Endothelial cell of umbilical vein (primary cell): ENCODE measurements at regions not wholly inside any gene's neighbourhood (a gene's known extent, or its start where the extent isn't known, plus 50 kb on each side); places are given as distances from the start of the nearest gene placed in this dataset.

Experiments
- BruUV-seq: library from RNA; stranded (reverse); fragments of 400-500 nt; replicated peaks from 2 replicates; lab custom pipeline; 2021; lab: Mats Ljungman, UMichigan
- CTCF ChIA-PET: fragments of 300-600, 350-600 bp; sonication (Branson Sonifier 250); formaldehyde crosslinking; loops from one replicate; lab custom pipeline; 2021; ENCODE audit warnings: antibody characterized with exemption, inconsistent platforms; lab: Charles Lee
- POLR2A ChIA-PET: fragments of 300-600, 350-600 bp; sonication (Branson Sonifier 250); formaldehyde crosslinking; loops from one replicate; lab custom pipeline; 2021; ENCODE audit warnings: antibody characterized with exemption, inconsistent platforms; lab: Charles Lee
- DNase-seq: peaks from one replicate; pipeline ENCODE4 v3.0.0-alpha.2; 2011; ENCODE audit warnings: low read depth, low spot score
- FAIRE-seq: peaks from 2 replicates; lab custom pipeline; 2011; peaks lifted over from hg19 to GRCh38; lab: Jason Lieb, UNC
- H2AFZ ChIP-seq: 2 replicates; pipeline ENCODE4 v1.6.0; 2012; ENCODE audit warnings: low read depth, low read length, control low read depth, inconsistent platforms
- H3K27ac ChIP-seq: 2 replicates; pipeline ENCODE4 v1.5.1; 2011; ENCODE audit warnings: low read depth, mild to moderate bottlenecking, control low read depth, low read length, moderate library complexity; ENCODE audit not compliant: insufficient read depth
- H3K27me3 ChIP-seq, 2 experiments: 2 replicates each; pipeline versions ENCODE4 v1.6.0 to v1.6.1; 2011; ENCODE audit warnings: low read length in 2 of 2, mixed read lengths in 1 of 2; ENCODE audit not compliant: control insufficient read depth in 2 of 2, insufficient read depth in 2 of 2
- H3K36me3 ChIP-seq, 2 experiments: 2 replicates in 1 of 2; 3 replicates in 1 of 2; pipeline ENCODE4 v1.5.1; 2011; ENCODE audit warnings: low read length in 2 of 2, mild to moderate bottlenecking in 1 of 2, moderate library complexity in 1 of 2; ENCODE audit not compliant: control insufficient read depth in 2 of 2, insufficient read depth in 2 of 2; ENCODE audit errors: extremely low read depth in 1 of 2
- H3K4me1 ChIP-seq: 3 replicates; pipeline ENCODE4 v1.5.1; 2011; ENCODE audit warnings: mild to moderate bottlenecking, low read length; ENCODE audit not compliant: control insufficient read depth, insufficient read depth; ENCODE audit errors: extremely low read depth
- H3K4me2 ChIP-seq: 2 replicates; pipeline ENCODE4 v1.6.1; 2011; ENCODE audit warnings: low read length, control low read depth, mixed read lengths; ENCODE audit not compliant: insufficient read depth
- H3K4me3 ChIP-seq, 3 experiments: fragments of 200-600 bp in 1 of 3; sonication (generic), shearing (Covaris generic) in 1 of 3; replicated peaks in 1 of 3; 2 replicates each; pipeline ENCODE4 v1.5.1; 2011 to 2016; ENCODE audit warnings: control low read depth in 3 of 3, low read length in 3 of 3, mild to moderate bottlenecking in 2 of 3, inconsistent platforms in 1 of 3, low read depth in 1 of 3, moderate library complexity in 1 of 3; ENCODE audit not compliant: insufficient read depth in 1 of 3
- H3K79me2 ChIP-seq: 2 replicates; pipeline ENCODE4 v1.6.0; 2012; ENCODE audit warnings: low read length, inconsistent platforms; ENCODE audit not compliant: control insufficient read depth, insufficient read depth
- H3K9ac ChIP-seq: replicated peaks from 2 replicates; pipeline ENCODE3; 2011; ENCODE audit warnings: low read length, control low read depth; ENCODE audit not compliant: insufficient read depth; ENCODE audit errors: extremely low read depth
- H3K9me1 ChIP-seq: replicated peaks from 3 replicates; pipeline ENCODE4 v1.6.0; 2011; ENCODE audit warnings: mild to moderate bottlenecking, low read length; ENCODE audit not compliant: control insufficient read depth, insufficient read depth; ENCODE audit errors: extremely low read depth
- H3K9me3 ChIP-seq: replicated peaks from 2 replicates; pipeline ENCODE4 v1.5.1; 2012; ENCODE audit warnings: low read length, inconsistent platforms; ENCODE audit not compliant: control insufficient read depth, insufficient read depth
- H4K20me1 ChIP-seq: replicated peaks from 2 replicates; pipeline ENCODE3; 2011; ENCODE audit warnings: mild to moderate bottlenecking, low read length; ENCODE audit not compliant: control insufficient read depth, insufficient read depth; ENCODE audit errors: extremely low read depth
- EZH2 ChIP-seq: IDR thresholded peaks from 2 replicates; pipeline ENCODE4 v1.6.1; 2012; ENCODE audit warnings: borderline replicate concordance, low read depth, mild to moderate bottlenecking, moderate library complexity, low read length, inconsistent platforms; ENCODE audit not compliant: severe bottlenecking
- FOS ChIP-seq: IDR thresholded peaks from 2 replicates; pipeline ENCODE4 v1.6.1; 2011; ENCODE audit warnings: mild to moderate bottlenecking, low read length, moderate library complexity, borderline replicate concordance; ENCODE audit not compliant: insufficient read depth
- GATA2 ChIP-seq: IDR thresholded peaks from 2 replicates; pipeline ENCODE4 v1.7.0; 2011; ENCODE audit warnings: low read depth, mild to moderate bottlenecking, moderate library complexity, mixed read lengths, low read length; ENCODE audit not compliant: insufficient read length, insufficient read depth
- JUN ChIP-seq: IDR thresholded peaks from 2 replicates; pipeline ENCODE4 v1.6.1; 2011; ENCODE audit warnings: borderline replicate concordance, low read depth; ENCODE audit not compliant: insufficient read length, insufficient read depth
- MYC ChIP-seq: IDR thresholded peaks from one replicate; pipeline ENCODE4 v1.6.1; 2011; ENCODE audit warnings: mild to moderate bottlenecking, low read depth, low read length
- POLR2A ChIP-seq: IDR thresholded peaks from 2 replicates; pipeline ENCODE4 v1.6.1; 2012; ENCODE audit warnings: low read depth, mild to moderate bottlenecking, control low read depth, low read length
- POLR2AphosphoS5 ChIP-seq: IDR thresholded peaks from 2 replicates; pipeline ENCODE4 v1.6.1; 2012; ENCODE audit warnings: low read depth, mild to moderate bottlenecking, control low read depth, low read length, moderate library complexity; ENCODE audit not compliant: insufficient read depth
- dilution Hi-C: fragments of 300-500 bp; cut with MboI; formaldehyde crosslinking; loops from one replicate; pipeline ENCODE4 v1.15.0; 2019; ENCODE audit warnings: low sequenced_read_pairs; ENCODE audit not compliant: extremely low pct_ligation_motif_present
- intact Hi-C: fragments of 100-400 bp; cut with micrococcal nuclease; formaldehyde crosslinking; loops from one replicate; pipeline ENCODE4 v1.10.0; 2022
- TF ChIP-seq, protein P1 (sequence below): IDR thresholded peaks from 2 replicates; pipeline ENCODE4 v1.6.1; 2011; ENCODE audit not compliant: insufficient read depth, insufficient read length
- TF ChIP-seq, protein P2 (sequence below), 2 donors: IDR thresholded peaks; 1 replicate in 1 of 2; 2 replicates in 1 of 2; pipeline ENCODE4 v1.5.1; 2011; ENCODE audit warnings: low read length in 2 of 2, mild to moderate bottlenecking in 2 of 2, moderate library complexity in 2 of 2, control low read depth in 1 of 2, inconsistent platforms in 1 of 2, low read depth in 1 of 2; ENCODE audit not compliant: insufficient read depth in 1 of 2; ENCODE audit errors: extremely low read depth in 1 of 2

DNA sequence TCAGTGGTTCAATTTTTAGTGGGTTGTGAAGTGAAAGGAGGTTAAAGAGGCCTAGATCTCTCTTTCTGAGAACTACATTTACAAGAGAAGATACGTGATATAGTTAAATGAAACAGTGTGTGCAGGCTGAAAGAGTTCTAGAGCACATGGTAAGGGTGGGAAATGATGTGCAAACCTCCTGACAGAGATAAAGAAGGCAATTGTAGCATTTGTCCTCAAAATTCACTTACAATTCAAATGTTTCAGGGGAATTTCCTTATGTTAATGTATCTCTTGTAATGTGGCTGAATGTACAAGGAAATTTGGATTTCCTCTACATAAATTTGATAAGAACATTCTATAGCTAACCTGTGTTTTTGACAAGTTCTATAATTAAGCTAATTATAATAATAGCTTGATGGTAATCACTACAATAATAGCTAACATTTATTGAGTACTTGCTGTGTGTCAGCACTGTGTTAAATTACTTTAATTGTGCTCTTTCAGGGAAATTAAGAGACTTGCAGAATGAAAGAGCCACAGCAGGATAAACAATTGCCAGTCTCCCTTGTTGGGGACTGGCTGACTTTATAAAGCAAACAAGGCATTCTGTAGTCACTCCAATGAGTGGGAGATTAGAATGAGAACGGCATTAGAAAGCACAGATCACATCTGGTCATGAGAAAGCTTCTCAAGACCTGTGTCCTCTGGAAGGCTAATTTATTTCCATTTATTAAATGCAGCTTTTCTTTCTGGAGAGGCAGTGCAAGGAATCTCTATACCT is 139.7 kb upstream of the TMEM72 start:
- FAIRE-seq (no peak), DNase-seq (no peak)
- H3K4me3 ChIP-seq, result no peak overlapping the region
- H3K4me1 ChIP-seq, result no peaks in the 10 kb centered on the region
- BruUV-seq, result no TSS peak
- H3K27ac ChIP-seq, result no peak overlapping the region
- dilution Hi-C loops (no loop called here), intact Hi-C loops (no loop called here)
- TF ChIP-seq MYC (no peak), POLR2AphosphoS5 (no peak), GATA2 (no peak), EZH2 (no peak), JUN (no peak), FOS (no peak), POLR2A (no peak)
- TF ChIP-seq, protein P1, sequence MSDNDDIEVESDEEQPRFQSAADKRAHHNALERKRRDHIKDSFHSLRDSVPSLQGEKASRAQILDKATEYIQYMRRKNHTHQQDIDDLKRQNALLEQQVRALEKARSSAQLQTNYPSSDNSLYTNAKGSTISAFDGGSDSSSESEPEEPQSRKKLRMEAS, result no peak
- TF ChIP-seq, protein P2, sequence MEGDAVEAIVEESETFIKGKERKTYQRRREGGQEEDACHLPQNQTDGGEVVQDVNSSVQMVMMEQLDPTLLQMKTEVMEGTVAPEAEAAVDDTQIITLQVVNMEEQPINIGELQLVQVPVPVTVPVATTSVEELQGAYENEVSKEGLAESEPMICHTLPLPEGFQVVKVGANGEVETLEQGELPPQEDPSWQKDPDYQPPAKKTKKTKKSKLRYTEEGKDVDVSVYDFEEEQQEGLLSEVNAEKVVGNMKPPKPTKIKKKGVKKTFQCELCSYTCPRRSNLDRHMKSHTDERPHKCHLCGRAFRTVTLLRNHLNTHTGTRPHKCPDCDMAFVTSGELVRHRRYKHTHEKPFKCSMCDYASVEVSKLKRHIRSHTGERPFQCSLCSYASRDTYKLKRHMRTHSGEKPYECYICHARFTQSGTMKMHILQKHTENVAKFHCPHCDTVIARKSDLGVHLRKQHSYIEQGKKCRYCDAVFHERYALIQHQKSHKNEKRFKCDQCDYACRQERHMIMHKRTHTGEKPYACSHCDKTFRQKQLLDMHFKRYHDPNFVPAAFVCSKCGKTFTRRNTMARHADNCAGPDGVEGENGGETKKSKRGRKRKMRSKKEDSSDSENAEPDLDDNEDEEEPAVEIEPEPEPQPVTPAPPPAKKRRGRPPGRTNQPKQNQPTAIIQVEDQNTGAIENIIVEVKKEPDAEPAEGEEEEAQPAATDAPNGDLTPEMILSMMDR (IDR thresholded peaks at IDR 0.05; ENCODE audit: extremely low read depth in 1 of 2, insufficient read depth in 1 of 2, low read depth in 1 of 2, low read length in 2 of 2), result no peak
- no peak overlapping the region for H3K4me2 ChIP-seq
- no peaks in the 10 kb centered on the region for H3K79me2 ChIP-seq
- ChIA-PET CTCF (no interaction called here), POLR2A (no interaction called here)
- no peak overlapping the region for H2AFZ ChIP-seq
- H4K20me1 ChIP-seq, result no peaks in the 10 kb centered on the region
- H3K9me3 ChIP-seq, result no peaks in the 10 kb centered on the region
- H3K36me3 ChIP-seq, result no peaks in the 10 kb centered on the region
- H3K9ac ChIP-seq, result no peak overlapping the region
- no peaks in the 10 kb centered on the region for H3K9me1 ChIP-seq
- peaks cover 0 to 2% of the 10 kb centered on the region in 2 experiments for H3K27me3 ChIP-seq
